GM23338 (cell line): ENCODE measurements at regions not wholly inside any gene's neighbourhood (a gene's known extent, or its start where the extent isn't known, plus 50 kb on each side); places are given as distances from the start of the nearest gene placed in this dataset.

Experiments
- CTCF ChIP-seq, 2 experiments: fragments of 200-600 bp in 1 of 2; sonication (generic) in 1 of 2; conservative IDR thresholded peaks; 2 replicates each; pipeline versions ENCODE4 v1.5.1 to v1.6.1; 2016 to 2017; ENCODE audit warnings: antibody characterized with exemption in 2 of 2, low read depth in 2 of 2, mild to moderate bottlenecking in 2 of 2, moderate library complexity in 1 of 2
- EZH2 ChIP-seq: fragments of 200-600 bp; sonication (generic); IDR thresholded peaks from one replicate; pipeline ENCODE4 v1.8.0; 2017; ENCODE audit warnings: antibody characterized with exemption, mild to moderate bottlenecking, low read depth; ENCODE audit not compliant: unreplicated experiment
- JUNB ChIP-seq: IDR thresholded peaks from one replicate; pipeline ENCODE4 v1.6.1; 2016; ENCODE audit warnings: antibody characterized with exemption; ENCODE audit not compliant: unreplicated experiment
- POLR2AphosphoS5 ChIP-seq: IDR thresholded peaks from 2 replicates; pipeline ENCODE4 v1.6.1; 2016; ENCODE audit warnings: antibody characterized with exemption, low read depth
- REST ChIP-seq: IDR thresholded peaks from one replicate; pipeline ENCODE4 v1.6.1; 2018; ENCODE audit warnings: antibody characterized with exemption; ENCODE audit not compliant: unreplicated experiment

- no peak for TF ChIP-seq EZH2
- TF ChIP-seq CTCF (conservative IDR thresholded peaks at IDR 0.05; ENCODE audit: low read depth in 2 of 2): no peak
- TF ChIP-seq POLR2AphosphoS5: no peak
- TF ChIP-seq JUNB: no peak
- no peak for TF ChIP-seq REST
Observed at GRCh38 chr4:123568936-123569335, 172.3 kb downstream of the SPRY1 start.
